ENCODE measurements at regions not wholly inside any gene's neighbourhood (a gene's known extent, or its start where the extent isn't known, plus 50 kb on each side); places are given as distances from the start of the nearest gene placed in this dataset.
"Not testable (repeated sequence)": the region's sequence is repeated elsewhere in the genome, so short reads cannot be mapped to it uniquely, and the experiment has no call there.

- no peak for DNase-seq
Measured at GRCh38 chr1:5684791-5685190, 307.4 kb downstream of the NPHP4 start.

- no peak for DNase-seq
Measured at GRCh38 chr1:5683446-5683845, 308.8 kb downstream of the NPHP4 start.

- DNase-seq = no peak
Measured at GRCh38 chr1:5682626-5683225, 309.5 kb downstream of the NPHP4 start.

- DNase-seq = no peak
Measured at GRCh38 chr1:5681654-5682053, 310.6 kb downstream of the NPHP4 start.

- no peak for DNase-seq
Measured at GRCh38 chr1:5680600-5680999, 311.6 kb downstream of the NPHP4 start.

- no peak for DNase-seq
Measured at GRCh38 chr1:5678759-5679158, 313.5 kb downstream of the NPHP4 start.

GRCh38 chr1:5672355-5672754 lies 319.9 kb downstream of the NPHP4 start:
- not testable (repeated sequence) for DNase-seq

GRCh38 chr1:5670590-5671350 lies 321.5 kb downstream of the NPHP4 start:
- DNase-seq = no peak

- no peak for DNase-seq
Measured at GRCh38 chr1:5667513-5668325, 324.5 kb downstream of the NPHP4 start.

- no peak for DNase-seq
Measured at GRCh38 chr1:5664906-5665875, 327.0 kb downstream of the NPHP4 start.

GRCh38 chr1:5664081-5664768 lies 328.0 kb downstream of the NPHP4 start:
- no peak for DNase-seq

- DNase-seq = no peak
Measured at GRCh38 chr1:5662744-5663126, 329.5 kb downstream of the NPHP4 start.

- DNase-seq = no peak
Measured at GRCh38 chr1:5662086-5662743, 330.0 kb downstream of the NPHP4 start.

GRCh38 chr1:5661196-5662085 lies 330.8 kb downstream of the NPHP4 start:
- DNase-seq = no peak

GRCh38 chr1:5660141-5660935 lies 331.9 kb downstream of the NPHP4 start:
- no peak for DNase-seq

- no peak for DNase-seq
Measured at GRCh38 chr1:5659606-5660005, 332.6 kb downstream of the NPHP4 start.

GRCh38 chr1:5658340-5659316 lies 333.6 kb downstream of the NPHP4 start:
- DNase-seq = no peak

All from GOT3 (cell line).